HCT116 (cell line): ENCODE measurements at regions not wholly inside any gene's neighbourhood (a gene's known extent, or its start where the extent isn't known, plus 50 kb on each side); places are given as distances from the start of the nearest gene placed in this dataset.

Experiments
- CBX3 ChIP-seq: IDR thresholded peaks from 2 replicates; pipeline ENCODE4 v1.6.1; 2012; ENCODE audit warnings: low read depth
- CTCF ChIP-seq, 3 experiments: fragments of 200-600 bp in 1 of 3; sonication (generic) in 1 of 3; IDR thresholded peaks in 2 of 3; conservative IDR thresholded peaks in 1 of 3; 2 replicates each; pipeline ENCODE4 v1.5.1; 2012 to 2017; ENCODE audit warnings: low read depth in 2 of 3, low read length in 2 of 3, antibody characterized with exemption in 1 of 3, borderline replicate concordance in 1 of 3, control low read depth in 1 of 3, mild to moderate bottlenecking in 1 of 3, mixed read lengths in 1 of 3, mixed run types in 1 of 3, moderate library complexity in 1 of 3; ENCODE audit not compliant: insufficient read depth in 1 of 3
- EZH2 ChIP-seq: fragments of 200-600 bp; sonication (generic); IDR thresholded peaks from 2 replicates; pipeline ENCODE4 v1.6.1; 2017; ENCODE audit warnings: antibody characterized with exemption, mixed run types
- MAX ChIP-seq: IDR thresholded peaks from 2 replicates; pipeline ENCODE4 v1.6.1; 2012
- POLR2A ChIP-seq: IDR thresholded peaks from 2 replicates; pipeline ENCODE4 v1.7.0; 2011; ENCODE audit warnings: borderline replicate concordance; ENCODE audit not compliant: insufficient read depth, insufficient read length; ENCODE audit errors: extremely low read depth
- POLR2AphosphoS5 ChIP-seq: IDR thresholded peaks from 2 replicates; pipeline ENCODE4 v1.6.1; 2011; ENCODE audit warnings: mild to moderate bottlenecking, low read depth, low read length, moderate library complexity
- REST ChIP-seq: IDR thresholded peaks from 2 replicates; pipeline ENCODE4 v1.6.1; 2012; ENCODE audit warnings: low read depth

GRCh38 chr13:94784066-94784465 is 71.7 kb upstream of the SOX21 start:
- TF ChIP-seq CTCF (IDR thresholded peaks at IDR 0.05 in 2 of 3, conservative IDR thresholded peaks at IDR 0.05 in 1 of 3; ENCODE audit: borderline replicate concordance in 1 of 3, insufficient read depth in 1 of 3, low read depth in 2 of 3, low read length in 2 of 3) = no peak
- TF ChIP-seq REST = no peak
- TF ChIP-seq MAX = no peak
- TF ChIP-seq POLR2AphosphoS5 = no peak
- no peak for TF ChIP-seq POLR2A
- TF ChIP-seq CBX3 = no peak
- TF ChIP-seq EZH2 = no peak
